Panc1 (cell line): ENCODE measurements at regions not wholly inside any gene's neighbourhood (a gene's known extent, or its start where the extent isn't known, plus 50 kb on each side); places are given as distances from the start of the nearest gene placed in this dataset.

Source experiments
- CTCF ChIP-seq: fragments of 450-650 bp; IDR thresholded peaks from 2 replicates; pipeline ENCODE4 v1.5.1; 2017; ENCODE audit warnings: mild to moderate bottlenecking
- POLR2AphosphoS5 ChIP-seq: IDR thresholded peaks from 2 replicates; pipeline ENCODE4 v1.6.1; 2012; ENCODE audit warnings: mild to moderate bottlenecking, low read depth, low read length, moderate library complexity
- REST ChIP-seq, 2 experiments: IDR thresholded peaks; 2 replicates each; pipeline ENCODE4 v1.6.1; 2011 to 2012; ENCODE audit warnings: low read depth in 2 of 2, control low read depth in 1 of 2, low read length in 1 of 2, mild to moderate bottlenecking in 1 of 2, moderate library complexity in 1 of 2; ENCODE audit not compliant: insufficient read depth in 1 of 2

GRCh38 chr18:1261054-1261453 lies 356.4 kb downstream of the ADCYAP1 start:
- TF ChIP-seq CTCF (no peak), REST (IDR thresholded peaks at IDR 0.05; ENCODE audit: insufficient read depth in 1 of 2, low read depth in 2 of 2, low read length in 1 of 2) (no peak), POLR2AphosphoS5 (no peak)
